GM12878 (cell line): ENCODE measurements at regions not wholly inside any gene's neighbourhood (a gene's known extent, or its start where the extent isn't known, plus 50 kb on each side); places are given as distances from the start of the nearest gene placed in this dataset.

Source experiments
- KDM1A ChIP-seq: fragments of 200-600 bp; sonication (generic); IDR thresholded peaks from 2 replicates; pipeline ENCODE4 v1.6.1; 2016; ENCODE audit warnings: borderline replicate concordance
- ZNF274 ChIP-seq: IDR thresholded peaks from one replicate; pipeline ENCODE4 v1.8.0; 2011; ENCODE audit not compliant: insufficient read length, insufficient read depth
- TF ChIP-seq, protein P1 (sequence below), 3 experiments: IDR thresholded peaks in 2 of 3; conservative IDR thresholded peaks in 1 of 3; 2 replicates each; pipeline ENCODE4 v1.5.1; 2011; ENCODE audit warnings: low read depth in 3 of 3, low read length in 3 of 3, mild to moderate bottlenecking in 3 of 3, control low read depth in 2 of 3, moderate library complexity in 2 of 3, inconsistent platforms in 1 of 3, mixed read lengths in 1 of 3; ENCODE audit not compliant: control insufficient read depth in 2 of 3, insufficient read depth in 1 of 3; ENCODE audit errors: extremely low read depth in 1 of 3

DNA sequence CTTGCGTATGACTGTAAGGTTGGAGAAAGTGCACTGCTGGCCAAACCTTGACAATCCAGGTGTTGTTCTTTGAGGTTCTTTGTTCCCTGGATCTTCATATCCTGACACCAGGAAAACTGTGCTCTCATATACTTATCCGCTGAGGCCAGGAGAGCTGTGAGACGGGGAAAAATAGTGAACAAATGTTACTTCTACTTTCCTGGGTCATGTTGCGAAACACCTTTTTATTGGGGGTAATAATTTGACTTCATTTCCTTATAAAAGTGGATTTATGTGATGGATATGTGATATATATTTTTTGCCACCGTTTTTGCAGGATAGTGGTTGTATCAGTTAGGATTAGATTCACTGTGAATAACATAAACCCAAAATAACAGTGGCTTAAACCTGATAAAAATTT lies 336.1 kb downstream of the OSR1 start:
- no peak for TF ChIP-seq ZNF274
- TF ChIP-seq, protein P1, sequence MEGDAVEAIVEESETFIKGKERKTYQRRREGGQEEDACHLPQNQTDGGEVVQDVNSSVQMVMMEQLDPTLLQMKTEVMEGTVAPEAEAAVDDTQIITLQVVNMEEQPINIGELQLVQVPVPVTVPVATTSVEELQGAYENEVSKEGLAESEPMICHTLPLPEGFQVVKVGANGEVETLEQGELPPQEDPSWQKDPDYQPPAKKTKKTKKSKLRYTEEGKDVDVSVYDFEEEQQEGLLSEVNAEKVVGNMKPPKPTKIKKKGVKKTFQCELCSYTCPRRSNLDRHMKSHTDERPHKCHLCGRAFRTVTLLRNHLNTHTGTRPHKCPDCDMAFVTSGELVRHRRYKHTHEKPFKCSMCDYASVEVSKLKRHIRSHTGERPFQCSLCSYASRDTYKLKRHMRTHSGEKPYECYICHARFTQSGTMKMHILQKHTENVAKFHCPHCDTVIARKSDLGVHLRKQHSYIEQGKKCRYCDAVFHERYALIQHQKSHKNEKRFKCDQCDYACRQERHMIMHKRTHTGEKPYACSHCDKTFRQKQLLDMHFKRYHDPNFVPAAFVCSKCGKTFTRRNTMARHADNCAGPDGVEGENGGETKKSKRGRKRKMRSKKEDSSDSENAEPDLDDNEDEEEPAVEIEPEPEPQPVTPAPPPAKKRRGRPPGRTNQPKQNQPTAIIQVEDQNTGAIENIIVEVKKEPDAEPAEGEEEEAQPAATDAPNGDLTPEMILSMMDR (IDR thresholded peaks at IDR 0.05 in 2 of 3, conservative IDR thresholded peaks at IDR 0.05 in 1 of 3; ENCODE audit: control insufficient read depth in 2 of 3, extremely low read depth in 1 of 3, insufficient read depth in 1 of 3, low read depth in 3 of 3, low read length in 3 of 3): no peak
- no peak for TF ChIP-seq KDM1A
